ENCODE measurements at regions not wholly inside any gene's neighbourhood (a gene's known extent, or its start where the extent isn't known, plus 50 kb on each side); places are given as distances from the start of the nearest gene placed in this dataset.
"Not testable (repeated sequence)": the region's sequence is repeated elsewhere in the genome, so short reads cannot be mapped to it uniquely, and the experiment has no call there.

- no peak overlapping the region for H3K4me3 ChIP-seq
- DNase-seq (ENCODE audit: low spot score in 2 of 2) = no peak
- intact Hi-C loops (cut with DNase I) = no loop called here
- no peaks in the 10 kb centered on the region for H3K27me3 ChIP-seq
- no peaks in the 10 kb centered on the region for H3K9me3 ChIP-seq
- no peak overlapping the region for H3K27ac ChIP-seq
- H3K4me1 ChIP-seq = no peaks in the 10 kb centered on the region
- no peaks in the 10 kb centered on the region for H3K36me3 ChIP-seq
- TF ChIP-seq CTCF (IDR thresholded peaks at IDR 0.05) = no peak
Observed at GRCh38 chr1:65538664-65539063, 118.2 kb downstream of the LEPR start.

GRCh38 chr1:65539266-65540131 lies 119.0 kb downstream of the LEPR start:
- no peak for DNase-seq (ENCODE audit: low spot score in 2 of 2)
- H3K27me3 ChIP-seq = no peaks in the 10 kb centered on the region
- no peaks in the 10 kb centered on the region for H3K36me3 ChIP-seq
- no peak overlapping the region for H3K4me3 ChIP-seq
- TF ChIP-seq CTCF (IDR thresholded peaks at IDR 0.05) = no peak
- H3K4me1 ChIP-seq = no peaks in the 10 kb centered on the region
- no peaks in the 10 kb centered on the region for H3K9me3 ChIP-seq
- intact Hi-C loops (cut with DNase I) = no loop called here
- H3K27ac ChIP-seq = no peak overlapping the region

- TF ChIP-seq CTCF (IDR thresholded peaks at IDR 0.05) = no peak
- H3K4me1 ChIP-seq = no peaks in the 10 kb centered on the region
- no peak for DNase-seq (ENCODE audit: low spot score in 2 of 2)
- no peaks in the 10 kb centered on the region for H3K9me3 ChIP-seq
- intact Hi-C loops (cut with DNase I) = no loop called here
- no peak overlapping the region for H3K4me3 ChIP-seq
- H3K27me3 ChIP-seq = no peaks in the 10 kb centered on the region
- no peaks in the 10 kb centered on the region for H3K36me3 ChIP-seq
- H3K27ac ChIP-seq = no peak overlapping the region
Observed at GRCh38 chr1:65541161-65541560, 120.7 kb downstream of the LEPR start.

GRCh38 chr1:65541865-65542264 lies 121.4 kb downstream of the LEPR start:
- DNase-seq (ENCODE audit: low spot score in 2 of 2) = no peak
- TF ChIP-seq CTCF (IDR thresholded peaks at IDR 0.05) = no peak
- intact Hi-C loops (cut with DNase I) = no loop called here
- Histone ChIP-seq H3K9me3 (no peaks in the 10 kb centered on the region), H3K36me3 (no peaks in the 10 kb centered on the region), H3K27ac (no peak overlapping the region), H3K27me3 (no peaks in the 10 kb centered on the region), H3K4me3 (no peak overlapping the region), H3K4me1 (no peaks in the 10 kb centered on the region)

- H3K4me1 ChIP-seq; H3K27me3 ChIP-seq; H3K4me3 ChIP-seq; H3K36me3 ChIP-seq; H3K9me3 ChIP-seq; DNase-seq (ENCODE audit: low spot score in 2 of 2); H3K27ac ChIP-seq; intact Hi-C loops (cut with DNase I): not testable (repeated sequence)
Observed at GRCh38 chr1:65542592-65542991, 122.1 kb downstream of the LEPR start.

- H3K4me1 ChIP-seq; H3K27me3 ChIP-seq; H3K36me3 ChIP-seq; DNase-seq (ENCODE audit: low spot score in 2 of 2); H3K4me3 ChIP-seq; intact Hi-C loops (cut with DNase I); H3K27ac ChIP-seq: not testable (repeated sequence)
- H3K9me3 ChIP-seq = peaks cover 0 to 18% of the 10 kb centered on the region in 2 donors
Observed at GRCh38 chr1:65550306-65551010, 130.0 kb downstream of the LEPR start.

GRCh38 chr1:65552484-65552883 lies 132.0 kb downstream of the LEPR start:
- H3K27me3 ChIP-seq; H3K4me1 ChIP-seq; intact Hi-C loops (cut with DNase I); H3K4me3 ChIP-seq; H3K36me3 ChIP-seq; DNase-seq (ENCODE audit: low spot score in 2 of 2); H3K27ac ChIP-seq: not testable (repeated sequence)
- H3K9me3 ChIP-seq = peaks cover 0 to 26% of the 10 kb centered on the region in 2 donors

- intact Hi-C loops (cut with DNase I); H3K36me3 ChIP-seq; H3K4me3 ChIP-seq; H3K27ac ChIP-seq; H3K27me3 ChIP-seq; DNase-seq (ENCODE audit: low spot score in 2 of 2); H3K4me1 ChIP-seq: not testable (repeated sequence)
- peaks cover 0 to 26% of the 10 kb centered on the region in 2 donors for H3K9me3 ChIP-seq
Observed at GRCh38 chr1:65554086-65554764, 133.8 kb downstream of the LEPR start.
